CD14-positive monocyte (primary cell): ENCODE measurements at regions not wholly inside any gene's neighbourhood (a gene's known extent, or its start where the extent isn't known, plus 50 kb on each side); places are given as distances from the start of the nearest gene placed in this dataset.

Experiments used
- DNase-seq, 3 donors: peaks; one replicate each; pipeline ENCODE4 v3.0.0-alpha.2; 2011 to 2022
- H2AFZ ChIP-seq: 2 replicates; pipeline ENCODE4 v1.6.0; 2012; ENCODE audit warnings: mild to moderate bottlenecking, low read depth, low read length, inconsistent platforms; ENCODE audit not compliant: insufficient read depth, poor library complexity, severe bottlenecking
- H3K27ac ChIP-seq, 2 donors: 1 replicate in 1 of 2; 2 replicates in 1 of 2; pipeline ENCODE4 v1.5.1; 2012 to 2013; ENCODE audit warnings: low read length in 2 of 2, control low read depth in 1 of 2, inconsistent platforms in 1 of 2, low read depth in 1 of 2, mild to moderate bottlenecking in 1 of 2
- H3K27me3 ChIP-seq, 2 donors: one replicate each; pipeline versions ENCODE4 v1.6.0 to v1.6.1; 2011 to 2013; ENCODE audit warnings: low read length in 2 of 2; ENCODE audit not compliant: control insufficient read depth in 2 of 2, insufficient read depth in 2 of 2
- H3K36me3 ChIP-seq, 2 donors: replicated peaks in 1 of 2; 1 replicate in 1 of 2; 2 replicates in 1 of 2; pipeline versions ENCODE4 v1.5.1 to v1.6.1; 2012 to 2013; ENCODE audit warnings: low read length in 2 of 2, control low read depth in 1 of 2, inconsistent platforms in 1 of 2, mild to moderate bottlenecking in 1 of 2; ENCODE audit not compliant: insufficient read depth in 2 of 2, control insufficient read depth in 1 of 2
- H3K4me1 ChIP-seq, 2 donors: 1 replicate in 1 of 2; 2 replicates in 1 of 2; pipeline versions ENCODE4 v1.5.1 to v1.6.1; 2012 to 2013; ENCODE audit warnings: low read length in 2 of 2, control low read depth in 1 of 2, inconsistent platforms in 1 of 2, mild to moderate bottlenecking in 1 of 2, moderate library complexity in 1 of 2; ENCODE audit not compliant: insufficient read depth in 2 of 2, control insufficient read depth in 1 of 2
- H3K4me2 ChIP-seq: replicated peaks from 2 replicates; pipeline ENCODE3; 2012; ENCODE audit warnings: low read length, moderate library complexity, mild to moderate bottlenecking; ENCODE audit not compliant: poor library complexity, severe bottlenecking; ENCODE audit errors: extremely low read depth
- H3K4me3 ChIP-seq, 3 experiments: fragments of 200-600 bp in 1 of 3; sonication (generic) in 1 of 3; replicated peaks in 1 of 3; 1 replicate in 2 of 3; 2 replicates in 1 of 3; pipeline ENCODE4 v1.5.1; 2011 to 2013; ENCODE audit warnings: low read length in 3 of 3, mild to moderate bottlenecking in 3 of 3, control low read depth in 2 of 3, low read depth in 2 of 3, inconsistent platforms in 1 of 3, moderate library complexity in 1 of 3
- H3K79me2 ChIP-seq: 2 replicates; pipeline ENCODE4 v1.6.0; 2012; ENCODE audit warnings: mild to moderate bottlenecking, control low read depth, inconsistent platforms, low read length, moderate library complexity; ENCODE audit not compliant: insufficient read depth
- H3K9ac ChIP-seq: 2 replicates; pipeline ENCODE4 v1.6.0; 2017; ENCODE audit warnings: low read length, mild to moderate bottlenecking; ENCODE audit not compliant: insufficient read depth, poor library complexity, severe bottlenecking
- H3K9me3 ChIP-seq, 2 donors: replicated peaks in 1 of 2; 1 replicate in 1 of 2; 2 replicates in 1 of 2; pipeline versions ENCODE4 v1.5.1 to v1.6.1; 2012 to 2013; ENCODE audit warnings: low read length in 2 of 2, control low read depth in 1 of 2; ENCODE audit not compliant: control insufficient read depth in 1 of 2, insufficient read depth in 1 of 2
- H4K20me1 ChIP-seq: 2 replicates; pipeline ENCODE4 v1.6.0; 2012; ENCODE audit warnings: mild to moderate bottlenecking, low read length, control low read depth, moderate library complexity; ENCODE audit not compliant: insufficient read depth
- H3K27ac Mint-ChIP-seq, 7 donors: one replicate each; pipeline ENCODE4 v1.8.0; 2020; ENCODE audit warnings: mild to moderate bottlenecking in 7 of 7, mixed read lengths in 7 of 7, moderate library complexity in 6 of 7, inconsistent platforms in 2 of 7
- H3K27me3 Mint-ChIP-seq, 3 donors: one replicate each; pipeline ENCODE4 v1.8.0; 2021 to 2022; ENCODE audit warnings: low read depth in 3 of 3, mild to moderate bottlenecking in 3 of 3, mixed read lengths in 3 of 3, moderate library complexity in 3 of 3, inconsistent platforms in 1 of 3
- H3K36me3 Mint-ChIP-seq, 2 donors: one replicate each; pipeline ENCODE4 v1.8.0; 2020; ENCODE audit warnings: mixed read lengths in 2 of 2, inconsistent platforms in 1 of 2, mild to moderate bottlenecking in 1 of 2
- H3K4me1 Mint-ChIP-seq: one replicate; pipeline ENCODE4 v1.8.0; 2020; ENCODE audit warnings: mild to moderate bottlenecking, mixed read lengths
- H3K4me3 Mint-ChIP-seq, 2 donors: one replicate each; pipeline ENCODE4 v1.8.0; 2020; ENCODE audit warnings: mild to moderate bottlenecking in 2 of 2, mixed read lengths in 2 of 2, moderate library complexity in 1 of 2
- H3K9me3 Mint-ChIP-seq, 7 donors: one replicate each; pipeline ENCODE4 v1.8.0; 2020 to 2022; ENCODE audit warnings: mixed read lengths in 7 of 7, mild to moderate bottlenecking in 6 of 7, moderate library complexity in 6 of 7, inconsistent platforms in 2 of 7
- CTCF ChIP-seq: fragments of 200-600 bp; IDR thresholded peaks from one replicate; pipeline ENCODE4 v1.8.0; 2022; ENCODE audit warnings: antibody characterized with exemption, mild to moderate bottlenecking
- WGBS: methylation state at CpG from one replicate; pipeline ENCODE4 v1.1.5; 2013; ENCODE audit warnings: missing lambda C conversion rate; ENCODE audit not compliant: insufficient coverage; 5-methylcytosine and 5-hydroxymethylcytosine counted together
- intact Hi-C, 2 donors: fragments of 100-400 bp; cut with micrococcal nuclease; formaldehyde crosslinking; loops; one replicate each; pipeline versions ENCODE4 v1.15.0 to v1.15.1; 2023

- Histone ChIP-seq H3K4me1 (no peaks in the 10 kb centered on the region), H3K9me3 (peaks cover 0 to 3% of the 10 kb centered on the region in 2 donors), H3K4me2 (no peak overlapping the region), H3K4me3 (no peak overlapping the region), H3K9ac (no peak overlapping the region), H3K27me3 (no peaks in the 10 kb centered on the region), H4K20me1 (no peaks in the 10 kb centered on the region), H3K36me3 (no peaks in the 10 kb centered on the region), H3K79me2 (no peaks in the 10 kb centered on the region), H2AFZ (no peak overlapping the region), H3K27ac (no peak overlapping the region)
- H3K4me1 Mint-ChIP-seq = no peaks in the 10 kb centered on the region
- peaks cover 0 to 7% (median 2%) of the 10 kb centered on the region in 7 donors for H3K9me3 Mint-ChIP-seq
- no peak overlapping the region for H3K27ac Mint-ChIP-seq
- DNase-seq = no peak
- H3K27me3 Mint-ChIP-seq = peaks cover 0 to 2% (median 0%) of the 10 kb centered on the region in 3 donors
- TF ChIP-seq CTCF = no peak
- intact Hi-C loops = no loop called here
- H3K4me3 Mint-ChIP-seq = no peak overlapping the region
- H3K36me3 Mint-ChIP-seq = no peaks in the 10 kb centered on the region
Measured at GRCh38 chr4:29277381-29277780, 1442.8 kb upstream of the PCDH7 start.

GRCh38 chr4:29278585-29278984, 1441.6 kb upstream of the PCDH7 start:
- H3K9me3 ChIP-seq = peaks cover 0 to 3% of the 10 kb centered on the region in 2 donors
- H3K4me1 ChIP-seq = no peaks in the 10 kb centered on the region
- no CpG with 5 or more reads among the region's 2 CpGs for WGBS
- intact Hi-C loops = no loop called here
- no peak for DNase-seq
- peaks cover 0 to 2% (median 0%) of the 10 kb centered on the region in 3 donors for H3K27me3 Mint-ChIP-seq
- no peaks in the 10 kb centered on the region for H3K79me2 ChIP-seq
- H2AFZ ChIP-seq = no peak overlapping the region
- TF ChIP-seq CTCF = no peak
- no peaks in the 10 kb centered on the region for H4K20me1 ChIP-seq
- no peaks in the 10 kb centered on the region for H3K36me3 Mint-ChIP-seq
- H3K27me3 ChIP-seq = no peaks in the 10 kb centered on the region
- no peak overlapping the region for H3K27ac Mint-ChIP-seq
- H3K4me2 ChIP-seq = no peak overlapping the region
- no peaks in the 10 kb centered on the region for H3K36me3 ChIP-seq
- no peaks in the 10 kb centered on the region for H3K4me1 Mint-ChIP-seq
- H3K4me3 ChIP-seq = no peak overlapping the region
- peaks cover 0 to 7% (median 4%) of the 10 kb centered on the region in 7 donors for H3K9me3 Mint-ChIP-seq
- no peak overlapping the region for H3K9ac ChIP-seq
- no peak overlapping the region for H3K4me3 Mint-ChIP-seq
- H3K27ac ChIP-seq = no peak overlapping the region
